ENCODE measurements at regions not wholly inside any gene's neighbourhood (a gene's known extent, or its start where the extent isn't known, plus 50 kb on each side); places are given as distances from the start of the nearest gene placed in this dataset.

- Mint-ChIP-seq H3K36me3 (ENCODE audit: insufficient read depth, unreplicated experiment) (no peaks in the 10 kb centered on the region), H3K4me1 (ENCODE audit: insufficient read depth, unreplicated experiment) (no peaks in the 10 kb centered on the region), H3K27me3 (ENCODE audit: insufficient read depth, unreplicated experiment) (no peaks in the 10 kb centered on the region), H3K4me3 (ENCODE audit: unreplicated experiment) (no peak overlapping the region), H3K9me3 (ENCODE audit: unreplicated experiment) (no peaks in the 10 kb centered on the region), H3K27ac (ENCODE audit: low read depth, unreplicated experiment) (no peak overlapping the region)
- ChIA-PET POLR2A (no interaction called here), CTCF (no interaction called here)
- no TSS peak for BruUV-seq (replicated peaks)
- intact Hi-C loops (cut with micrococcal nuclease), result no loop called here
- TF ChIP-seq CTCF (IDR thresholded peaks at IDR 0.05; ENCODE audit: unreplicated experiment), result no peak
- DNase-seq (ENCODE audit: unreplicated experiment), result no peak
Measured at GRCh38 chr4:133647206-133647605, 498.1 kb downstream of the PCDH10 start.

- ChIA-PET CTCF (interaction anchor here (0.6 kb wide), 1 partner anchor 494 kb away, joined by 3 read pairs; no protein-coding TSS in a partner anchor), POLR2A (no interaction called here)
- BruUV-seq (replicated peaks), result no TSS peak
- H3K4me3 Mint-ChIP-seq (ENCODE audit: unreplicated experiment), result no peak overlapping the region
- no peak overlapping the region for H3K27ac Mint-ChIP-seq (ENCODE audit: low read depth, unreplicated experiment)
- H3K36me3 Mint-ChIP-seq (ENCODE audit: insufficient read depth, unreplicated experiment), result no peaks in the 10 kb centered on the region
- intact Hi-C loops (cut with micrococcal nuclease), result no loop called here
- no peak for DNase-seq (ENCODE audit: unreplicated experiment)
- no peak for TF ChIP-seq CTCF (IDR thresholded peaks at IDR 0.05; ENCODE audit: unreplicated experiment)
- no peaks in the 10 kb centered on the region for H3K4me1 Mint-ChIP-seq (ENCODE audit: insufficient read depth, unreplicated experiment)
- H3K27me3 Mint-ChIP-seq (ENCODE audit: insufficient read depth, unreplicated experiment), result peaks cover 22% of the 10 kb centered on the region
- H3K9me3 Mint-ChIP-seq (ENCODE audit: unreplicated experiment), result no peaks in the 10 kb centered on the region
Measured at GRCh38 chr4:133641191-133641590, 492.1 kb downstream of the PCDH10 start.

- no TSS peak for BruUV-seq (replicated peaks)
- Mint-ChIP-seq H3K9me3 (ENCODE audit: unreplicated experiment) (no peaks in the 10 kb centered on the region), H3K27ac (ENCODE audit: low read depth, unreplicated experiment) (no peak overlapping the region), H3K36me3 (ENCODE audit: insufficient read depth, unreplicated experiment) (no peaks in the 10 kb centered on the region), H3K4me1 (ENCODE audit: insufficient read depth, unreplicated experiment) (no peaks in the 10 kb centered on the region), H3K27me3 (ENCODE audit: insufficient read depth, unreplicated experiment) (peaks cover 22% of the 10 kb centered on the region), H3K4me3 (ENCODE audit: unreplicated experiment) (no peak overlapping the region)
- intact Hi-C loops (cut with micrococcal nuclease), result no loop called here
- CTCF ChIA-PET, result interaction anchor here (0.6 kb wide), 1 partner anchor 84 kb away, joined by 3 read pairs; no protein-coding TSS in a partner anchor
- TF ChIP-seq CTCF (IDR thresholded peaks at IDR 0.05; ENCODE audit: unreplicated experiment), result no peak
- DNase-seq (ENCODE audit: unreplicated experiment), result no peak
- POLR2A ChIA-PET, result no interaction called here
Measured at GRCh38 chr4:133638751-133639150, 489.7 kb downstream of the PCDH10 start.

- Mint-ChIP-seq H3K9me3 (ENCODE audit: unreplicated experiment) (no peaks in the 10 kb centered on the region), H3K4me1 (ENCODE audit: insufficient read depth, unreplicated experiment) (no peaks in the 10 kb centered on the region), H3K4me3 (ENCODE audit: unreplicated experiment) (no peak overlapping the region), H3K27ac (ENCODE audit: low read depth, unreplicated experiment) (no peak overlapping the region), H3K27me3 (ENCODE audit: insufficient read depth, unreplicated experiment) (peaks cover 22% of the 10 kb centered on the region), H3K36me3 (ENCODE audit: insufficient read depth, unreplicated experiment) (no peaks in the 10 kb centered on the region)
- POLR2A ChIA-PET, result no interaction called here
- CTCF ChIA-PET, result no interaction called here
- TF ChIP-seq CTCF (IDR thresholded peaks at IDR 0.05; ENCODE audit: unreplicated experiment), result no peak
- BruUV-seq (replicated peaks), result no TSS peak
- no peak for DNase-seq (ENCODE audit: unreplicated experiment)
- intact Hi-C loops (cut with micrococcal nuclease), result no loop called here
Measured at GRCh38 chr4:133637161-133637560, 488.1 kb downstream of the PCDH10 start.

Data from MCF 10A (cell line).